WTC11 (cell line): ENCODE measurements at regions not wholly inside any gene's neighbourhood (a gene's known extent, or its start where the extent isn't known, plus 50 kb on each side); places are given as distances from the start of the nearest gene placed in this dataset.

ENCODE experiments used
- MXD4 ChIP-seq: fragments of 250-450 bp; sonication (Bioruptor Pico); IDR thresholded peaks from 2 replicates; pipeline ENCODE4 v1.8.0; 2021; ENCODE audit warnings: mild to moderate bottlenecking, moderate library complexity, borderline replicate concordance
- TF ChIP-seq, protein P1 (sequence below): sonication (generic); formaldehyde crosslinking; IDR thresholded peaks from 2 replicates; pipeline ENCODE4 v1.8.0; 2023; ENCODE audit warnings: missing genetic modification reagents, mild to moderate bottlenecking, borderline replicate concordance
- TF ChIP-seq, protein P2 (sequence below): fragments of 250-450 bp; sonication (Bioruptor Pico); IDR thresholded peaks from 2 replicates; pipeline ENCODE4 v1.9.0; 2021; ENCODE audit warnings: mild to moderate bottlenecking, borderline replicate concordance

DNA sequence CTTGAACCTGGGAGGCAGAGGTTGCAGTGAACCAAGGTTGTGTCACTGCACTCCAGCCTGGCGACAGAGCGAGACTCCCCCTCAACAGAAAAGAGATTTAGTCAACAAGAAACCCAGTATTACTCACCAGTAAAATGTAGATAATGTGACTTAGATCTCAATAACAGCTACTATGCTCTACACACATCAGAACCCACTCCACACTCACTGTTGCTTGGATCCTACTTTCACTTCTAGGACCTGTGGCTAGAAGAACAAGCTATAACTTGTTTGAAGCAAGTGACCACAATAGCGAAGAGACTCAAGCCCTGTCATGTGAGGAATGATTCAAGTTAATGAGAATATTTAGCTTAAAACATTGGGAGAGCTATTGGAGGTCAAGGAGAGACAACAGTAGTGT is 100.7 kb downstream of the ANXA2 start (continued):
- TF ChIP-seq, protein P1, sequence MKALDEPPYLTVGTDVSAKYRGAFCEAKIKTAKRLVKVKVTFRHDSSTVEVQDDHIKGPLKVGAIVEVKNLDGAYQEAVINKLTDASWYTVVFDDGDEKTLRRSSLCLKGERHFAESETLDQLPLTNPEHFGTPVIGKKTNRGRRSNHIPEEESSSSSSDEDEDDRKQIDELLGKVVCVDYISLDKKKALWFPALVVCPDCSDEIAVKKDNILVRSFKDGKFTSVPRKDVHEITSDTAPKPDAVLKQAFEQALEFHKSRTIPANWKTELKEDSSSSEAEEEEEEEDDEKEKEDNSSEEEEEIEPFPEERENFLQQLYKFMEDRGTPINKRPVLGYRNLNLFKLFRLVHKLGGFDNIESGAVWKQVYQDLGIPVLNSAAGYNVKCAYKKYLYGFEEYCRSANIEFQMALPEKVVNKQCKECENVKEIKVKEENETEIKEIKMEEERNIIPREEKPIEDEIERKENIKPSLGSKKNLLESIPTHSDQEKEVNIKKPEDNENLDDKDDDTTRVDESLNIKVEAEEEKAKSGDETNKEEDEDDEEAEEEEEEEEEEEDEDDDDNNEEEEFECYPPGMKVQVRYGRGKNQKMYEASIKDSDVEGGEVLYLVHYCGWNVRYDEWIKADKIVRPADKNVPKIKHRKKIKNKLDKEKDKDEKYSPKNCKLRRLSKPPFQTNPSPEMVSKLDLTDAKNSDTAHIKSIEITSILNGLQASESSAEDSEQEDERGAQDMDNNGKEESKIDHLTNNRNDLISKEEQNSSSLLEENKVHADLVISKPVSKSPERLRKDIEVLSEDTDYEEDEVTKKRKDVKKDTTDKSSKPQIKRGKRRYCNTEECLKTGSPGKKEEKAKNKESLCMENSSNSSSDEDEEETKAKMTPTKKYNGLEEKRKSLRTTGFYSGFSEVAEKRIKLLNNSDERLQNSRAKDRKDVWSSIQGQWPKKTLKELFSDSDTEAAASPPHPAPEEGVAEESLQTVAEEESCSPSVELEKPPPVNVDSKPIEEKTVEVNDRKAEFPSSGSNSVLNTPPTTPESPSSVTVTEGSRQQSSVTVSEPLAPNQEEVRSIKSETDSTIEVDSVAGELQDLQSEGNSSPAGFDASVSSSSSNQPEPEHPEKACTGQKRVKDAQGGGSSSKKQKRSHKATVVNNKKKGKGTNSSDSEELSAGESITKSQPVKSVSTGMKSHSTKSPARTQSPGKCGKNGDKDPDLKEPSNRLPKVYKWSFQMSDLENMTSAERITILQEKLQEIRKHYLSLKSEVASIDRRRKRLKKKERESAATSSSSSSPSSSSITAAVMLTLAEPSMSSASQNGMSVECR = no peak
- TF ChIP-seq, protein P2, sequence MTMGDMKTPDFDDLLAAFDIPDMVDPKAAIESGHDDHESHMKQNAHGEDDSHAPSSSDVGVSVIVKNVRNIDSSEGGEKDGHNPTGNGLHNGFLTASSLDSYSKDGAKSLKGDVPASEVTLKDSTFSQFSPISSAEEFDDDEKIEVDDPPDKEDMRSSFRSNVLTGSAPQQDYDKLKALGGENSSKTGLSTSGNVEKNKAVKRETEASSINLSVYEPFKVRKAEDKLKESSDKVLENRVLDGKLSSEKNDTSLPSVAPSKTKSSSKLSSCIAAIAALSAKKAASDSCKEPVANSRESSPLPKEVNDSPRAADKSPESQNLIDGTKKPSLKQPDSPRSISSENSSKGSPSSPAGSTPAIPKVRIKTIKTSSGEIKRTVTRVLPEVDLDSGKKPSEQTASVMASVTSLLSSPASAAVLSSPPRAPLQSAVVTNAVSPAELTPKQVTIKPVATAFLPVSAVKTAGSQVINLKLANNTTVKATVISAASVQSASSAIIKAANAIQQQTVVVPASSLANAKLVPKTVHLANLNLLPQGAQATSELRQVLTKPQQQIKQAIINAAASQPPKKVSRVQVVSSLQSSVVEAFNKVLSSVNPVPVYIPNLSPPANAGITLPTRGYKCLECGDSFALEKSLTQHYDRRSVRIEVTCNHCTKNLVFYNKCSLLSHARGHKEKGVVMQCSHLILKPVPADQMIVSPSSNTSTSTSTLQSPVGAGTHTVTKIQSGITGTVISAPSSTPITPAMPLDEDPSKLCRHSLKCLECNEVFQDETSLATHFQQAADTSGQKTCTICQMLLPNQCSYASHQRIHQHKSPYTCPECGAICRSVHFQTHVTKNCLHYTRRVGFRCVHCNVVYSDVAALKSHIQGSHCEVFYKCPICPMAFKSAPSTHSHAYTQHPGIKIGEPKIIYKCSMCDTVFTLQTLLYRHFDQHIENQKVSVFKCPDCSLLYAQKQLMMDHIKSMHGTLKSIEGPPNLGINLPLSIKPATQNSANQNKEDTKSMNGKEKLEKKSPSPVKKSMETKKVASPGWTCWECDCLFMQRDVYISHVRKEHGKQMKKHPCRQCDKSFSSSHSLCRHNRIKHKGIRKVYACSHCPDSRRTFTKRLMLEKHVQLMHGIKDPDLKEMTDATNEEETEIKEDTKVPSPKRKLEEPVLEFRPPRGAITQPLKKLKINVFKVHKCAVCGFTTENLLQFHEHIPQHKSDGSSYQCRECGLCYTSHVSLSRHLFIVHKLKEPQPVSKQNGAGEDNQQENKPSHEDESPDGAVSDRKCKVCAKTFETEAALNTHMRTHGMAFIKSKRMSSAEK (CRISPR knock-in tag) = no peak
- TF ChIP-seq MXD4 (CRISPR knock-in tag) = no peak
